SKM-1 treated with dmso at 0.1 percent for 144 hours (cell line): ENCODE measurements at regions not wholly inside any gene's neighbourhood (a gene's known extent, or its start where the extent isn't known, plus 50 kb on each side); places are given as distances from the start of the nearest gene placed in this dataset.

Source experiments
- DNase-seq: peaks from one replicate; lab custom pipeline; 2025; ENCODE audit not compliant: unreplicated experiment; lab: John Stamatoyannopoulos, UW

DNA sequence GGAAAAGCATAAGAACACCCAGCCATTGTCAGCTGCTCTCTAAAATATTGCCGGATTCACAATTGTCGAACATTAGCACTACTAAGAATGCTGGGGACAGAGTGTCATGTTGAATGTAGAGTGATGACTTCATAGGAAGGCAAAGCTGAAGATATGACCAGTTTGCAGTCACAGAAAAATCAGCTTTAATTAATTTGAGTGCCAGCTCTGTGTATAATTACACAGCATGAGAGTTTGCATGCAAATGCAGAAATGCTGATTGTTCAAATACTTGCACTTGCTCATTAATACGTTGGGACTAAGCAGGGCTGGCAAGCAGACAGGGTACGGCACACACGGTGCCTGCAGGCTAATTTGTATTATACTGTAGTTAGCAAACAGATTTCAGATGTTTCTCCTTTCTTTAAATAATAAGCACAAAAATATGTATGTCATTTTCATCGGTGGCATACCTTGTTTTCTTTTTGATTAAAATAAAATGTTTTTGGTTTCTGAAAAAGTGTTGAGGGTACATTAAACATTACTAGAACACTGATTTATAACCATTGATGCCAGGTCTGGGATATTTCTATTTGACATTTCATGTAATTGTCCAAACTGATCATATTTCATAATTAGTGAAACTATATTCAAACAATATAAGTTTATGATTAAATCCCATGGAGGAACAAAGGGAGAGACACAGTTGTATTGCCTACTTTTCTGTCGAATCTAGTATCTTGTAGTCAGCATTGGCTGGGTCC, 99.8 kb upstream of the ADGRL2 start:
- no peak for DNase-seq

DNA sequence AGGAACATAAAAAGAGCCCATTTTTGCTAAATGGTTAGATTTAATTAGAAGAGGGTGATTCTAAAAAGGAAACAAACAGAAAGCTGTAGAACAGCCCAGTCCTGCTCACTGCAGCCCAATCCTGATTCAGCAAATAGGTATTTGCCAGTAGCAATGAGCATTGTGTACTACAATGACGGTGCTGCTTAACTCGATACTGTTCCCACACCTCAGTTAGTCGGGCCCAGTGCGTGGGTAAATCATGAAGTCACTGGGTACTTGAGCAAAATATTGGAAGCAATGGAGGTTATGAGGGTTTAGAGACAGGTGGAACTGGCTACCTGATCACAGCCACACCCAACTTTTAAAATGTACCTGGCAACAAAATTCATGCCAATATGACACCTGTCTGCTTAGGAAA, 101.5 kb upstream of the ADGRL2 start:
- DNase-seq = no peak

DNA sequence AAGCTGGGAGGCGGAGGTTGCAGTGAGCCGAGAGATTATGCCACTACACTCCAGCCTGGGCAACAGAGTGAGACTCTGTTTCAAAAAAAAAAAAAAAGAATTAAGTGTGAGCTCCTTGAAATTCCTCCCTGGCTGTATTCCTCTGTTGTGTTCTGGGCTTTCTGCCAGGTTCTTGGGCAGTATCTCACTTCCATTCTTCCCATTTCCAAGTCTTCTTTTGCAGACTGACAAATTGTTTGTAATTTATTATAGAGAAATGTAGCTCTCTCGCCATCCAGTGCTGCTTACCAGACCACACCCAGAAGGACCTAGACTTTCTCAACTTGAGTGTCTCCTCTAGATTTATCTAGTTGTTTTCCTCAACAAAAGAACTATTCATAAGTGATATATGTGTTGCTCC, 105.0 kb upstream of the ADGRL2 start:
- DNase-seq = no peak

DNA sequence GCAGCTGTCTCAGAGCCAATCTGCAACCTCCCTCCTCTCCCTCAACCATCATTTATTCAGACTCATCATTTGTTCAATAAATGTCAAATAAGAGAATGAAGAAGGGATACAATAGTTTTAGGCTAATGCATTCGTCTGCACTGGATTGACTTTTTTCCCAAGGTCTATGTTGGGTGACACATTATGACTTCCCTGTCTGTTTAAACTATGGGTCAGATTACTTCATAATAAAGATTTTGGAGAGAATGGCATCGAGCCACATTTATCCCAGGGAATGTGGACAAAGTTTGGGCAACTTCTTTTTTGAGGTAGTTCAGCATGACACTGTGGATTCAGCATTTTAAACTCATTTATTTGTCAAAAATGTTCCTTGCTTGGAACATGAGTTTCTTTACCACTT, 107.4 kb upstream of the ADGRL2 start:
- DNase-seq = no peak

DNA sequence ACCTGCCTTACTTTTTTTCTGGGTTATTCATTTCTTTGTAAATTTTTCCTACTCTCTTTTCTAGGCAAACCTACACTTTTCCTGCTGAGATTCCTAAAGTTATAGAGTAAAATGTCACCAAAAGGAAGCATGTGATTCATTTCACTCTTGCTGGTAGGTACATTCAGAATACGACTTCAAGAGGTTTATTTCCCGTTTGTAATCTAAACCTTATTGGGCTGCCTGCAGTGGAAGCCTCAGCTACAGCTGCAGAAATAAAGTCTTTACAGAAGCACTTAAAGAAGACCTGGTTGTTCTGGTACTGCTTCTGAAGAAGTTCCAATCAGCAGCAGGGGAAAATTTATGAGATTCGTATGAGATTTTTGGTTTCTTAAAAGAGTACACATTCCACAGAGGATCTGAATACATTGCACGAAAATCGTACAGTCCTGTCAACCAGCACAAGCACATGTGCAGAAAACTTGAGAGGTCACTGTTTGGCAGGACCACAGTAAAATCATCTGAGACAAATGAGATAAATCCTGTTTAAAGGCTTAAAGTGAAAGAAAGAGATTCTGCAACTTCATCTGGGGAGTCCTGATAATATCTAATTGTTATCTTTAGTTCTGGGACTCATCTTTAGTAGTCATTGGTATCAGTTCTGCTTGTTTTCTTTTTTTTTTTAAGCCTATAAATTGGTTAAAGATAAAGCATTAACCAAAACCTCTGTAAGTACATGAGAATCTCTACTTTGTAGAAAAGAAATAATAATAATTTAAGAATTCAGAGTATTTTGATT, 109.9 kb upstream of the ADGRL2 start:
- no peak for DNase-seq

DNA sequence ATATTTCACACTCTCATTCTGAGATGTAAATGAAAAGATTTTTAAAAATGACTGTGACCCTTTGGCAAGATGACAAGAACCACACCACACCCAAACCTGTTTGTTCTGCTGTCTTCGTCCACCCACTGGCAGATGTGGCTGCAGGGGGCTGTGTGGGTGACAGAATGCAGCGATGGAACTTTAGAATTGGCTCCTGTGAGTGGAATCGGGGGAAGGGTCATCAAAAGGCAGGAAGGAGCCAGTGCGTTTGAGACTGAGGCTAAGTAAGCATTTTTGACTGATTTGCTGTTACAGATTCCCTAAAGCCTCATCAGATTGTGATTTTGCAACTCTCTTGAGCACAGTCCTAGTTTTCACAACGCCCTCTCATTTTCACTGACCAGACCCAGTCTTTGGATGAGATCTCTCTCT, 111.2 kb upstream of the ADGRL2 start:
- DNase-seq = no peak

DNA sequence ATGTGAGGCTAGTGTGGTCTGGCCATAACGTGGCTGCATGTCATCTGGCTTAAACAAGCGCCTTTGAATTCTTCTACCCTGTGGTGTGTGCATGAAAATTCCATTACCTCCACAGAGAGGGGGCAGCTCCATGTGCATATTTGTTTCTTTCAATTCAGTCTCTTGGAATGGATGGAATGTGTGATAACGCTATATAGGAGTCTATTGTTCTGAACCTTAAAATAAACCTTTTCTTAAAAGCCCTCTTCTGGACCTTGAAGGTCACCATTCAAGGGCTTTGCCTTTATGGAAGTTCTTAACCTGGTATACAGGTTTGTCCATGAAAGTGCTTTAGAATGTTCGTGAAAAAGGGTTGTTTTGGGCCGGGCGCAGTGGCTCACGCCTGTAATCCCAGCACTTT, 118.2 kb upstream of the ADGRL2 start:
- no peak for DNase-seq

DNA sequence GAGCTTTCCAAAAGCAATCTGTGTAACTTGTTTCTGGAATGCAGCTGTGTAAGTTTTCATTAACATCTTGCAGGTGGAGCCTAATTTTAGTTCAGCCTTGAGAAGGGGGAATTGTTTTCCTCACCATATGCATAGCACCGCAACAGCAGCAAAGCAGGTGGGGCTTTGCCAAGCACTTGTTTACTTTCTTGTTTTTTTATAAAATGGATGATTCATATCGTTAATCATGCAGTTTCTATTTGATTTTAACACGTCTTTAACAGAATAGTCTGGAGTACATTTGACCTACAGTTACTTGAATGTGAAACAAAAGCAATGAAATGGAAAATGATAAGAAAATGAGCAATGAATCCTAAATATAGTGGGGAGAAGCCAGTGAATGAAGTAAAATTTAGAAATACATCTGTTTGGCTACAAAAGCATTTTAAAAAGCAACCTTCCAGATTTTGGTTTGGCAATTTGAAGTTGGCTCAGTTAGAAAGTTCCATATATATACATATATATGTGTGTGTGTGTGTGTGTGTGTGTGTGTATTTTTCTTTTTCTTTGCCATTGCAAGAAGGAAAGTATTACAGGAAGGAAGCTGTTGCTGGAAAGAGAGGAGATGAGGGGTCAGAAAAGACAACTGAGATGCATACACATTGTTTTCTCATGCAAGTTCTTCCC, 119.0 kb upstream of the ADGRL2 start:
- no peak for DNase-seq

DNA sequence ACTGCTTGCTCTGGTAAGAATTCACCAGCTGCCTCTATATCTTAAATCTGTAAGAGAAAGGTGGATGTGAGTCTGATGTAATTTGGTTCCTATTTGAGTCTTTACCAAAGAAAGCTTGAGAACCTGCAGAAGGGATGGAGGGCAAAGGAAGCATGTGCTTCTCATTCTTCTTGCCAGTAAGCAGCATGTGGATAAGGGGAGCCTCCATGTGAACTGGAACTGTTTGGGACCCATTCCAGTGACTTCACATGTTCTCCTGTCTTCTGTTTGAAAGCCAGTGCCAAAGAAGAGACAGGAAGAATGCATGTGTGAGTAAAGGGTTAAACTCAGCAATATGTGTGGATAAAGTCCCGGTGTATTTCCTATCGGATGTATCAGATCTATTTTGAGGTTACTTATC, 119.6 kb upstream of the ADGRL2 start:
- no peak for DNase-seq

DNA sequence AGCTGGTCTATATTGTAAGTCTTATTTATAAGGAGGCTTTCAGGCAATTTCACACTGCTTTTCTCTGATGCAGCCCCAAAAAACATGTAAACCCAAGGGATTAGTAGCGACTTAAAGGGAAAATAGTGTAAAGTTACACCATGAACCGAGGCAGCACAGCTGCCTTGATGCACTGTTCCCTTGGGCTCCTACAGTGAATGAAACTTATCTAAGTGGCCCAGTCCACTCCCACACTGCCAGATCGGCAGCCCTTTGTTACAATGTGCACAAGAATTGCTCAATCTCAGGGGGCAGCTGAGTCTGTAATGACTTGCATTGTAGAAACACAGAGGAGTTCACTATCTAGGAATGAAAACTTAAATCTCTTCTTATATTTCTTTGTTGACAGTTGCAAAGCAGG, 120.8 kb upstream of the ADGRL2 start:
- DNase-seq = no peak

DNA sequence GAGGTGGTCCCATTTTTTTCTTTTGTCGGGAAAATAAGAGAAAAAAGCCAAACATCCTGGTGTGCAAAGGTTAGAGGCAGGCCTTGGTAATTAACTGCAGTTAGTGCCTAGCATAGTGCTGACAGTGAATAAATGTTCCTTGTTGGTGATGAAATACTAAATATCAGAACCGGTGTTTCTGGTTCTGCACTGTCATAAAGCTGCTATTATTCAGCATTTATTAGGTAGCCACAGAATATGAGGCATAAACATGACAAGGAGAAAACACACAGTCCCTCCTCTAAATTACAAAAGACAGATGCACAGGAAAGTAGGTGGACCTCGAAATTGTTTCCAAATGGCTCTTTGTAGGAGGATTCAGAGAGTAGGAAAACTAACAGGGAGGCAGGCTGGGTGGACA, 122.0 kb upstream of the ADGRL2 start:
- DNase-seq = no peak

DNA sequence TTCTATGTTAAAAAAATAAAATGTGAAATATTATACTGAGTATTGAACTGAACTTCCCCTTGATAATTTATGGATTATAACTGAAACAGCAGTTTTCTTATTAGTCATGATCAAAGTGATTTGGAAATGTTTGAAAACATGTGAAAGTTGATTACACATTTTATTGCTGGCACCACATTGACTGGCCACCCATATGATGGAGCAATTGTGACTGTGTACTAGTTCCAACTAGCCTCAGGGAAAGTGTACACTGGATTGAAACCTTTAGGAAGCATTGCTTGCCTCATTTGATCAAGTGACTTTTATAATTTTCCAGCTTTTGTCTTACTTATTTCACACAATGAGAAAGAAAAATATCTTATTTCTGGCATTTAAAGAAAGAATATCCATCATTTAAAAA, 128.0 kb upstream of the ADGRL2 start:
- no peak for DNase-seq

DNA sequence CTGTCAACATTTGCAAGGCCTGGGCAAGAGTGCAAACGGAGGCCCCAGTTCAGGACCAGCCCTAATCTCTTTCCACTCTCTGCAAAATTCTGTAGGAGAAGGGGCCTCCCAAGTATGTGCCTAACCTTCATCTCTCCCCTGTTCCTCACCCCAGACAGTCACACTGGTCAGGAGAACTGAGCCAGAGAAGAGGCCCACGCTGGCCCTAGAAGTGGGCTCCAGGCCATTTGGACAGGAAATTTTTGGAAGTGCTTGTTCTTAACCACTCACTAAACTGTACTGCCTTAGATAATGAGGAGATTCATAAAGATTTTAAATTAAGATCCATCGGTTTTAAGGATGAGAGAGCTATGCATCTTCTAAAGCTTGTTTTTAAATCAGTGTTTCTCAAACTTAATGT, 129.7 kb upstream of the ADGRL2 start:
- DNase-seq = no peak

DNA sequence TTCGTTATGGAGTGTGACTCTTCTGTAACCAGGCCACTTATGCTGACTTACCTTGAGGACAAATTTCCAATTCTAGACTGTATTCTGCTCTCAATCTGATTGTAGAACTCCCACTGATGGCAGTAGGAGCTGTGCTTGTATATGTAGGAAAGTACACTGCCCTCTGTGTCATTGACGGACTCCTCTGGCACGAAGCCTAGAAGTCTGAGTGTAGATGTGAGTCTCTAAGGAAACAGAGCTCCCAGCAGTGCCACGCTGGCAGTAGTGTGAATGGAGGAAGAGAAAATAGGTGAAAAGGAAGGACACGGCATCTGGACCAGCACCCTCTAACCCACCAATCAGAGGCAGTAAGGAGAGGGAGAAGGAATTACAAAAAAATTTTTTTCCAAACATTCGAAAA, 130.4 kb upstream of the ADGRL2 start:
- no peak for DNase-seq

DNA sequence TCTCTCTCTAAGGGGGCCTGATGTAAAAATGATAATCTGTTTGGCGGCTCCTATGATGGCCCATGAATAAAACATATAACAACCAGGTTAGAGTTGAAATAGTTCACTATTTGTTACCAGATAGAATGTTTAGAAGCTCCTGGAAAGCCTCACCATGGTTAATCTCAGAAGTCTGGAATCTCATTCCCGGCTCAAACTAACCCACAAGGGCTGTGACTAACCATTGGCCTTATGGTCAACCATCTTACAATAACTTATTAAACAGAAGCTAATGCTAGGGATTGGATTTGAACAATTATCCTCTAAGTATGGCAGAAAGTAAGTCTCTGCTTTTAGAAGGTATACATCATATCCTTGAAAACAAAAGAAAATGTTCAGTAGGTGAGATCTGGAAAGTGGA, 134.1 kb upstream of the ADGRL2 start:
- DNase-seq = no peak

DNA sequence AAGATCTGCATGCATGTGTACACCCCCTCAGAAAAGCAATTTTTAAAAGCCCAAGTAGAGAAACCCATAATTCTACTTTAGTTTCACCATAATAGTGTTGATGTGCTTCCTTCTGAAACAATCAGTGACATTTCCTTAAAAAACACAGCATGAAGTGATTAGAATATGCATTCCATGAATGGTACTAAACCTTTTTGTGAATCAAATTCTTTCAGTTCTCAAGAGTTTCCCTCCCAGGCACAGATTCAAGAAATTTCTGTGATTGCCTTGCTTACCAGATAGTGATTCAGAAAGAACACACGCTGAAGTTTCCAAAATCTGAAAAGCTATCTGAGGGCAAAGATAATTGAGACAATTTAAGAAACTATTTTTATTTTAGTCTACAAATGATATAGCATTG, 136.4 kb upstream of the ADGRL2 start:
- no peak for DNase-seq

DNA sequence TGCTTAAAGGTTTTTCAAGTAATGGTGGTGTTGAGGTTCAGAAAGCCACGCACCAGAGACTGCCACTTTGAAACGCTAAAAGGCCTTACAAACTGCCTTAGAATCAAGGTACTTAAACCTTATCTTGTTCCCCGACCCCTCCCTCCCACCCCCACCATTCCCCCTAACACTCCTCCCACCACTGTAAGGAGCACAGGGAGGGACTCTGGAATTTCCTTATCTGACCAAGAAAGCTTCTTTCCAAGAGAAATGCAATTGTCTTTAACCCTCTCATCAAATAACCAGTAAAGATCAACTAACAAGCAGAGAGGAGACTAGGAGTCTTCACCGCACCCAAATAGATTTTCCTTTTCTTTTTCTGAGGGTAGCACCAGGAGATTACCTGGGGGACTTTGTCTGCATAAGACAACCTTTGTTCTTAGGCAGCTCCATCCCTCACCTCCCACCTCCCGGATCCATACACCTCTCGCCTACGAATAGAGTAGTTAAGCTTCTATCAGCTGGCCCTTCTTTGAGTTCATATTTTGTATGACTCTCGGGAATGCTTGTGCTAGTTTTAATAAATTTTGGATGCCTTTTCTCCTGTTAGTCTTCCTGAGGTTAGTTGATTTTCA, 137.7 kb upstream of the ADGRL2 start:
- no peak for DNase-seq

DNA sequence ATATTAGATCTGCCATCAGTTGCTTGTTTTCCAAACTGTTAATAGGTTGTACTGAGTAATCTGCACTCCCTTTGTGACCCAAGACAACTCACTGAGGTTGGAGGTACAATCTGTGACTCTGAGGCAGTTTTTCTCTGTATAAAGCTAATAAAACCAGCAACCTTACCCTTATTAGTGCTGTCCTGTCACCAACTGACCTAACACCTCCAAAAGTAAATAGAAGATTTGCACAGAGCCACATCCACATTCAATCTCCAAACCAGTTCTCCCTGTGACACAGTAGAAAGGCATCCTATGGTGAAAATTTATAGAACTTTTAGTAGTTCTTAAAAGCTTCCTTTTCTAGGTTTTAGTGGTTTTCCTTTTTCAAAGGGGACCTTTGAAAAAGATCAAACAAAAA, 140.4 kb upstream of the ADGRL2 start:
- no peak for DNase-seq

DNA sequence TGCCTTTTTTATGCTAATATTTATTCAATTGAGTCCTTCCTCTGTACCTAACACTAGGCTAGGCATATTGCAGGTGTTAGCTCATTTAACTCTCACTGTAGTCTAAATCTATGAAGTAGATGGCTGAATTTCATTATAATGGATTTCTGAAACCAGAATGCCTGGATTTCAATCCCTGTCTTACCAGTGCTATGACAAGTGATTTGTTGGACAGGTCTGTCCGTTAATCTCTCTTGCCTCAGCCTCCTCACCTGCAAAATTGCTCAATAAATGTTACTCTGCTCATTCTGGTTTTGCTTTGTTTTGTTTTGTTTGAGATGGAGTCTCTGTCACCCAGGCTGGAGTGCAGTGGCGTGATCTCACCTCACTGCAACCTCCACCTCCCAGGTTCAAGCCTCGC, 146.1 kb upstream of the ADGRL2 start:
- DNase-seq = no peak

DNA sequence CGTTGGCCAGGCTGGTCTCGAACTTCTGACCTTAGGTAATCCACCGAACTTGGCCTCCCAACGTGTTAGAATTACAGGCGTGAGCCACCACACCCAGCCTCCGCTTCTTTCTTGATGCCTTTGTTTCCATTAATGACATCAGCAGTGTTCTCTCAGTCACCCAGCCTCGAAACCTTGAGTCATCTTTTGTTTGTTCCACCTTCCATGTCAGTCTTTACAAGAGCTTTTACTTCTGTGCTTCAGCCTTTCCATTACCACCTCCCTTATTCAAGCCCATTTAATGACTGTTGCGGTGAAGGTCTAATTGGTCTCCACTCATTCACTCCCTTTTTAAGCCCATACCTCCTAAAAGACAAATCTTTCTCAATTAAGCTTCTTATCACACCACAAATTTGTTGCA, 146.6 kb upstream of the ADGRL2 start:
- no peak for DNase-seq

DNA sequence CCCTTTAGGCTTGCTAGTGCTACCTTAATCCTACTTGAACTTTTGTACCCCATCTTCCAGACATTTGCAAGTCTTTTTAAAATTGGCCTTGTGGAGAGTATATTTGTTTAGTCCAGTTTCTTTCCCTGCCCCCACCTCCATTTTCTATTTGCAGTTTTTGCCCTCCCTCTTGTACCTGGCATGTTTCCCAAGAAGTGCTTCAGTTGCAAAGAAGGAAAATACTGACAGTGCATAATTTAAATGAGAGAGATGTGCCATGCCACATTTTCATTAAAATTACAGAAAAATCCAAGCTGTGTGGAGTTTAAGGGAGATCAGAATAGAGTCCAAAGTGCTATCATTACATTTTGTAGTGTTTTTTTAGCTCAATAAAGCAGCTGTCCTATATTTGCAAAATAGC, 150.0 kb upstream of the ADGRL2 start:
- no peak for DNase-seq

DNA sequence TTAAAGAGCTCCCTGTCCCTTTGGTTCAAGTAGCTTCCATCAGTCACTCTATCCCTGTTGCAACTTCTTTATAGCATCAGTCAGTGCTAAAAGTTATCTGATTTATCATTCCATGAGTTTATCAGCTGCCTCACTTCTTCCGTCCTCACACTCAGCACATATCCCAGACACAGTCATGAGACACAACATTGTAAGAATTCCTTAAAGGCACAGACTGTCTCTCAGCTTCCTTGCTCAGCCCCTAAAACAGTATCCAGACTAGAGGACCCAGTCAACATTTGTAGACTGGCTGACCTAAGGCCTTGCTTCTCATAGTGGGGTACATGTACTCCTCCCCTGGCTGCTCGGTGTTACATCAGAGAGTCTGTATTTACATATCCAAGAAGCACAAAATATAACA, 164.9 kb upstream of the ADGRL2 start:
- no peak for DNase-seq
